Activated T-helper 9 cell treated with anti-CD3 and anti-CD28 coated beads, Interleukin-2, amount 50 U/mL, for 16 hours (primary cell): ENCODE measurements at regions not wholly inside any gene's neighbourhood (a gene's known extent, or its start where the extent isn't known, plus 50 kb on each side); places are given as distances from the start of the nearest gene placed in this dataset.

ENCODE experiments used
- DNase-seq: peaks from one replicate; pipeline ENCODE4 v3.0.0-alpha.2; 2020; ENCODE audit warnings: low read depth

DNA sequence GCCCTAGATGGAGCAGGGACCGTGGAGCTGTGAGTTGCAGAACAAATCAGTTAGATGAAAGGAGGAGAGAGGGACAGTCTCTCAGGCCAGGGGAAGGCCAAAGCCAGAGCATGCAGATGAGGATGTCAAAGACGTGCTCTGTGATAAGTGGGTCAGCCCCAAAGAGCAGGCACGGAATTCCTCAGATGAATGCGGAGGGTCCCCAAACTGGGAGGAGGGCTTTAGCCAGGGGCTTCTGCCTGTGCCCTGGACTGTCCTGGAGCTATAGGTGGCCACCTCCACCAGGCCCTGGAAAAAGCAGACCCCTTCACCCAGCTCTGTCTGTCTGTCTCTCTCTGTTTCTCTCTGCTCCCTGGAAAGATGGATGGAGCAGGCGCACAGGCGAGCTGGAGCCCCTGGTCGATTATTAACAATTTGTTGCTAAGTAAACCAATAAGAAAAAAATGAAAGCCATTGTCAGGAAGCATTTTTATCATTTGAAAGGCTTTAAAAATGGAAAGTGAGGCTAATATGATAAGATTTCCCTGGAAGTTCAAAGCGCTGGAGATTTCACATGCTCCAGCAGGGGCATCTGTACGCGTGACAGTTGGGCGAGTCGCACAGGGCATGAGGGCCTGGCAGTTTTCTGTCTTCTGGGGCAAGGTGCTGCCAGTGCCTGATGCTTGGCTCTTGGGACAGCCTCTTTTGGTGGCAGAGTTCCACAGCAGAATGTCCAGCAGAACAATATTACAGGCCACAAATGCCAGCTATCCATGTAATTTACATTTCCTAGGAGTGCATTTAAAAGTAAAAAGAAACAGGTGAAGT lies 241.0 kb downstream of the GLI2 start:
- no peak for DNase-seq

GRCh38 chr2:120977582-120978358 lies 242.1 kb downstream of the GLI2 start:
- DNase-seq, result no peak

- no peak for DNase-seq
Observed at GRCh38 chr2:120978359-120979050, 242.8 kb downstream of the GLI2 start.

GRCh38 chr2:120979398-120979797 lies 243.7 kb downstream of the GLI2 start:
- no peak for DNase-seq

GRCh38 chr2:120979921-120980320 lies 244.3 kb downstream of the GLI2 start:
- DNase-seq, result no peak

DNA sequence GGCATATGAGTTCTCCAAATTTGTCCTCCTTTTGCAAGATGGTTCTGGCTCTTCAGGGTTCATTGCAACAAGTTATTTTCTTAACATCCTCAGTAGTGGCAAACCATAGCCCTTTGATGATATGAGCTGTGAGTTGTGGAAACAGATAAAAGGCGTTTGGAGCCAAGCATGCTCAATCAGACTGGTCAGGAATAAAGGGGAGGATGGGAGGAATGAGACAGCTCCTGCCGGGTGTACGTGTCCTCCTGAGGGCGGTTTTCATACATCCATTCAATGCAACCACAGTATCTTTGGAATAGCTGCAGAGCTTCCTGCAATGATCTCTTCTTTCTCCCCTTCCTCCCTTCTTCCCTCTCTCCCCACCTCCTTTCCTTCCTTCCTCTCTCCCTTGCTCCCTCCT lies 245.8 kb downstream of the GLI2 start:
- DNase-seq, result no peak

DNA sequence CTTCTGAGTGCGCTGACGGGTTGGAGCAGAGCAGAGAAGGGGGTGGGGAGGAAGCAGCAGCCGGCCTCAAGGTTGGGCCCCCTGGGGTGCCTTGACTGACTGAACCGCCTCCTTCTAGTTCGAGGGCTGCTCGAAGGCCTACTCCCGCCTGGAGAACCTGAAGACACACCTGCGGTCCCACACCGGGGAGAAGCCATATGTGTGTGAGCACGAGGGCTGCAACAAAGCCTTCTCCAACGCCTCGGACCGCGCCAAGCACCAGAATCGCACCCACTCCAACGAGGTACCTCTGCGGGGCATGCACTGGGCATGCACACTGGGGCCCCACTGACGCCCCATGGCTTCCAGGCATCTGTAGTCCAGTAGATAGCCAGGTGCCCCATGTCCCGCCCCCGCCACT lies 246.9 kb downstream of the GLI2 start:
- no peak for DNase-seq

GRCh38 chr2:120983344-120983743 lies 247.7 kb downstream of the GLI2 start:
- no peak for DNase-seq

- no peak for DNase-seq
Observed at GRCh38 chr2:120984046-120984445, 248.4 kb downstream of the GLI2 start.

DNA sequence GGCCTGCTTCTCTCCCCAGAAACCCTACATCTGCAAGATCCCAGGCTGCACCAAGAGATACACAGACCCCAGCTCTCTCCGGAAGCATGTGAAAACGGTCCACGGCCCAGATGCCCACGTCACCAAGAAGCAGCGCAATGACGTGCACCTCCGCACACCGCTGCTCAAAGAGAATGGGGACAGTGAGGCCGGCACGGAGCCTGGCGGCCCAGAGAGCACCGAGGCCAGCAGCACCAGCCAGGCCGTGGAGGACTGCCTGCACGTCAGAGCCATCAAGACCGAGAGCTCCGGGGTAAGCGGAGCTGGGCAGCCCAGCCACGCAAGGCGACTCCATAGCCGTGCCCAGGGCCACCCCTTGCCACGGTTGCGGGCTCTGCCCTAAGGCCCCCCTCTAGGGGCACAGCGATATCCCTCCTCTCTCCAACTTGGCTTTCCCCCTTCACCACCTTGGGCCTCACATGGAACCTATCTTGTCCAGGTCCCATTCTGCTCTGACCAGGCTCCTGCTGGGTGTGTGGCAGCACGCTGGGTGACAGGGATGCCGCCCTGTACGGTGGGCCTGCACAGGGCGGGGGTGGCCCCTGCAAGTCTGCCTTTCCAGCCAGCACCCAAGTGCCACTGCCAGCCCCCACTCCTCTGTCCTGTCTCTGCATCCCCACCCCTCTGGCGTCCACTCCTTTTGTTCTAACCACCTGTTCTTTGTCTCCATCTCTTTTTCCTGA lies 248.9 kb downstream of the GLI2 start:
- DNase-seq, result no peak

GRCh38 chr2:120985174-120985996 lies 249.7 kb downstream of the GLI2 start:
- DNase-seq, result no peak

GRCh38 chr2:120985997-120986651 lies 250.5 kb downstream of the GLI2 start:
- no peak for DNase-seq

GRCh38 chr2:120986898-120987650 lies 251.4 kb downstream of the GLI2 start:
- DNase-seq, result no peak

DNA sequence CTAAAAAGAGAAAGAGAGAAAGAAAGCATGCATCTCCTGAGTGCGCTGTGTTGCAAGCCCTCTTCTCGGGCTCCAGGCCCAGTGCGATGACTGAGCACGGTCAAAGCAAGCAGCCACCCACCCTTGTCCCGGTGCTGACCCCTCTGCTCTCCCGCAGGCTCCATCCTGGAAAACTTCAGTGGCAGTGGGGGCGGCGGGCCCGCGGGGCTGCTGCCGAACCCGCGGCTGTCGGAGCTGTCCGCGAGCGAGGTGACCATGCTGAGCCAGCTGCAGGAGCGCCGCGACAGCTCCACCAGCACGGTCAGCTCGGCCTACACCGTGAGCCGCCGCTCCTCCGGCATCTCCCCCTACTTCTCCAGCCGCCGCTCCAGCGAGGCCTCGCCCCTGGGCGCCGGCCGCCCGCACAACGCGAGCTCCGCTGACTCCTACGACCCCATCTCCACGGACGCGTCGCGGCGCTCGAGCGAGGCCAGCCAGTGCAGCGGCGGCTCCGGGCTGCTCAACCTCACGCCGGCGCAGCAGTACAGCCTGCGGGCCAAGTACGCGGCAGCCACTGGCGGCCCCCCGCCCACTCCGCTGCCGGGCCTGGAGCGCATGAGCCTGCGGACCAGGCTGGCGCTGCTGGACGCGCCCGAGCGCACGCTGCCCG lies 252.5 kb downstream of the GLI2 start:
- no peak for DNase-seq

DNA sequence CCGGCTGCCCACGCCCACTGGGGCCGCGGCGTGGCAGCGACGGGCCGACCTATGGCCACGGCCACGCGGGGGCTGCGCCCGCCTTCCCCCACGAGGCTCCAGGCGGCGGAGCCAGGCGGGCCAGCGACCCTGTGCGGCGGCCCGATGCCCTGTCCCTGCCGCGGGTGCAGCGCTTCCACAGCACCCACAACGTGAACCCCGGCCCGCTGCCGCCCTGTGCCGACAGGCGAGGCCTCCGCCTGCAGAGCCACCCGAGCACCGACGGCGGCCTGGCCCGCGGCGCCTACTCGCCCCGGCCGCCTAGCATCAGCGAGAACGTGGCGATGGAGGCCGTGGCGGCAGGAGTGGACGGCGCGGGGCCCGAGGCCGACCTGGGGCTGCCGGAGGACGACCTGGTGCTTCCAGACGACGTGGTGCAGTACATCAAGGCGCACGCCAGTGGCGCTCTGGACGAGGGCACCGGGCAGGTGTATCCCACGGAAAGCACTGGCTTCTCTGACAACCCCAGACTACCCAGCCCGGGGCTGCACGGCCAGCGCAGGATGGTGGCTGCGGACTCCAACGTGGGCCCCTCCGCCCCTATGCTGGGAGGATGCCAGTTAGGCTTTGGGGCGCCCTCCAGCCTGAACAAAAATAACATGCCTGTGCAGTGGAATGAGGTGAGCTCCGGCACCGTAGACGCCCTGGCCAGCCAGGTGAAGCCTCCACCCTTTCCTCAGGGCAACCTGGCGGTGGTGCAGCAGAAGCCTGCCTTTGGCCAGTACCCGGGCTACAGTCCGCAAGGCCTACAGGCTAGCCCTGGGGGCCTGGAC lies 253.2 kb downstream of the GLI2 start:
- no peak for DNase-seq

DNA sequence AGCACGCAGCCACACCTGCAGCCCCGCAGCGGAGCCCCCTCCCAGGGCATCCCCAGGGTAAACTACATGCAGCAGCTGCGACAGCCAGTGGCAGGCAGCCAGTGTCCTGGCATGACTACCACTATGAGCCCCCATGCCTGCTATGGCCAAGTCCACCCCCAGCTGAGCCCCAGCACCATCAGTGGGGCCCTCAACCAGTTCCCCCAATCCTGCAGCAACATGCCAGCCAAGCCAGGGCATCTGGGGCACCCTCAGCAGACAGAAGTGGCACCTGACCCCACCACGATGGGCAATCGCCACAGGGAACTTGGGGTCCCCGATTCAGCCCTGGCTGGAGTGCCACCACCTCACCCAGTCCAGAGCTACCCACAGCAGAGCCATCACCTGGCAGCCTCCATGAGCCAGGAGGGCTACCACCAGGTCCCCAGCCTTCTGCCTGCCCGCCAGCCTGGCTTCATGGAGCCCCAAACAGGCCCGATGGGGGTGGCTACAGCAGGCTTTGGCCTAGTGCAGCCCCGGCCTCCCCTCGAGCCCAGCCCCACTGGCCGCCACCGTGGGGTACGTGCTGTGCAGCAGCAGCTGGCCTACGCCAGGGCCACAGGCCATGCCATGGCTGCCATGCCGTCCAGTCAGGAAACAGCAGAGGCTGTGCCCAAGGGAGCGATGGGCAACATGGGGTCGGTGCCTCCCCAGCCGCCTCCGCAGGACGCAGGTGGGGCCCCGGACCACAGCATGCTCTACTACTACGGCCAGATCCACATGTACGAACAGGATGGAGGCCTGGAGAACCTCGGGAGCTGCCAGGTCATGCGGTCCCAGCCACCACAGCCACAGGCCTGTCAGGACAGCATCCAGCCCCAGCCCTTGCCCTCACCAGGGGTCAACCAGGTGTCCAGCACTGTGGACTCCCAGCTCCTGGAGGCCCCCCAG lies 254.1 kb downstream of the GLI2 start:
- DNase-seq, result no peak

- no peak for DNase-seq
Observed at GRCh38 chr2:120990451-120990871, 254.8 kb downstream of the GLI2 start.
